ENCODE measurements at regions not wholly inside any gene's neighbourhood (a gene's known extent, or its start where the extent isn't known, plus 50 kb on each side); places are given as distances from the start of the nearest gene placed in this dataset.
"Not testable (repeated sequence)": the region's sequence is repeated elsewhere in the genome, so short reads cannot be mapped to it uniquely, and the experiment has no call there.

DNA sequence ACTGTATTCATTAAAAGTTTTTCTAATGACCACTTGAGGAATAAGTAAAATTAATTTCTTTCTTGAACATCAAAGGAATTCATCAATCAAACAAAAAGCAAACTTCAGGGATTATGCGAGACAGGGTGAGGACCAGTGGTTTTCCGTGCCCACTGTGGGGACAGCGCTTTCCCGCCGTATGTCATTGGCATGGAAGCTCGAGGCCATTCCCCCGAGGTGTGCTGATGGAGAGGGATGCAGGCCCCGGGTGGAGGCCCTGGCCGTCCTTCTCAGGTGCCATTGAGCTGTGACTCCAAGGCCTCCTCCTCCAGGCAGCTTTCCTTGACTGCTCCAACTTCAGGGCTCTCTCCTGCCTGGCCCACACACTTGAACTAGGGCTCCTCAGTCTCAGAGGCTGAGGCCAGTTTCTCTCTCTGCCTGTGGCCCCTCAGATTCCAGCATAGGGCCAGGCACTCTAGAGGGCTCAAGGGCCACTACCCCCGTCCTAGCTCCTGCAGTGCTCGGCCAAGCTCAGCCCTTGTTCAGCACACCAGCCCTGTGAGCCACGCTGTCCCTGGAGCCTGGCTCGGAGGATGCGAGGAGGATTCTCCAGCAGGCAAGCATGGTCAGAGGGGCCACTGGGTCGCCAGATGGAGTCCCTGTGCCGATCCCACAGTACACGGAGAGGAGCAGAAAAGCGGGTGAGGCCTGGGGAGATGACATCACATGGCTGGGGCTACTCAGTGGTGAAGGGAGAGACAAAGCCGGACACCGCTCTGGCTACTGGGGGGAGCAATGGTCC, 248.0 kb upstream of the SGCG start:
- not testable (repeated sequence) for DNase-seq

DNA sequence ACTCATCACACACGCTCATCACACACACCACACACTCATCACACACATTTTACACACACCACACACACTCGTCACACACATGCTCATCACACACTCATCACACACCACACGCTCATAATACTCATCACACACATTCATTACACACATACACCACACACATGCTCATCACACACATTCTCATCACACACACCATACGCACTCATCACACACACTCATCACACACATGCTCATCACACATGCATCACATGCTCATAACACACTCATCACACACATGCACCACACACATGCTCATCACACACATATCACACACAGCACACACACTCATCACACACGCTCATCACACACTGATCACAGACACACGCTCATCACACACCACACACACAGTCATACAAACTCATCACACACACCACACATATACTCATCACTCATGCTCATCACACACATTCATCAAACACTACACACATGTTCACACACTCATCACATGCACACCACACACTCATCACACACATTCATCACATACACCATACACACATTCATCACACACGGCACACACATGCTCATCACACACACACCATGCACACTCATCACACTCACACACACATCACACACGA, 247.1 kb upstream of the SGCG start:
- no peak for DNase-seq

DNA sequence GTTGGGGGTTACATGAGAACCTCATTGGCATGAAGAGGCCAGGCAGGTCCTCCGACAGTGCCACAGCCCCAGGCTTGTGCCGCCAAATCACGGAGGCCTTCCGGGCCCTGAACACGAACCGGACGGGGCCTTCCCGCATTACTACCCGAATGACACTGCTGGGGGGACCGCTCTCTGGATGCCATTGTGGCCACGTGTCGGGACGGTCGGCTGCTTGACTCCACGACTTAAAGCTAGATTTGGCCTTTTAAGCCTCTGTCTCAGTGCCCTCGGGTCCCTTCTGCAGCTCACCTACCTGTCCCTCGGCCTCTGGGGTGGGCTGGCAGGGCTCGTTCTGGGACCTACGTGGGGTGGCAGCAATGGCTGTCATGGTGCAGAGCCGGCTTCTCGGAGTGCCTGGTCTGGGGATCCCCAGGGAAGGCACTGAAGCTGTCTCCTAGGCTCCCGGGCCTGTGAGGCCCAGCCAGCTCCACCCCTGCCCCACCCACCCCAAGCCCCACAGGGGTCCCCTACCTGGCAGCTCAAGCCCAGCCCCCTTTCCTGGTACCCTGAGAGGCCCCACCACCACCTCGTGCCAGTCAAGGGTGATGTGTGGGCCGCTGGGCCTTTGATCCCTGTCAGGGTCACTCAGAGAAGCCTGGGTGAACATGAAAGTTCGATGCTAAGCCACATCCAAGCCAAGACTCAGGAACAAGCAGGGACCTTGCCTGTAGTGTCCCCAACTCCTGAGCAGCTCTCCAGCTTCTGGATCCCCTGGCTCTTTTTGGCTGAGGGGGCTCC, 245.8 kb upstream of the SGCG start:
- DNase-seq: no peak

DNA sequence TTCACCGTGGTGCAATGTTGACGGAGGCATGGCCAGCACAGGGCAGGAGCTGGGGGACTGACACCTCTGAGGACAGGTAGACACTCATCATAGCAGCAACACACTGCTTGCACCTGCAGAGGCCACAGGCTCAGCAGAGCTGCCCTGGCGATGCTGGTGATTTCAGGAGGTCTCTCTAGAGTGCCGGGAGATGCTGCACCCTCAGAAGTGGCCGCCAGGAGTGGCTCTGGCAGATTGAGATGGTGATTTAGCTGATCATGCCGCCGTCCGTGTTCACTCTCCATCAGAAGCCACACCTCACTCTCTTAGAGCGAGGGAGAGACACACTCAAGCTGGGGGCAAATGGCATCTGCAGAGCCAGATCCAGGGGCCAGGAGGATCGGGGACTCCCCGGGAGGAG, 244.6 kb upstream of the SGCG start:
- no peak for DNase-seq

DNA sequence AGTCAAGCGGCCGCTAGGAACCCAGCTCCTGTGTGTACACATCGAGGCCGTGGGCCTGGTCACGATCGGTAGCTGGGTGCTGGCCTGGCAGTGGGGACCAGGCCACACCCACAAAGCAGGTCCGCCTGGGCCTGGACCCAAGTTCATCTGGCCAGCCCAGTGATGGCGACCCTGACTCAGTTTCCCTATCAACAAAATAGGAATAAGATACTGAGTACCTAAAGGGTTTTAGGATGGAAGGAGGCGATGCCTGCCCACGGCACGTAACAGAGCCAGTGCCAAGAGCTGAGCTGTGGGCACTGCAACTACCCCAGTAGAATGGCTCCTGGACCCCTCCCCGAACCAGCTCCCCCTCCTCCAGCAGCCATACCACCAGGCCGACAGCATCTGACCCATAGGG, 243.5 kb upstream of the SGCG start:
- no peak for DNase-seq

DNA sequence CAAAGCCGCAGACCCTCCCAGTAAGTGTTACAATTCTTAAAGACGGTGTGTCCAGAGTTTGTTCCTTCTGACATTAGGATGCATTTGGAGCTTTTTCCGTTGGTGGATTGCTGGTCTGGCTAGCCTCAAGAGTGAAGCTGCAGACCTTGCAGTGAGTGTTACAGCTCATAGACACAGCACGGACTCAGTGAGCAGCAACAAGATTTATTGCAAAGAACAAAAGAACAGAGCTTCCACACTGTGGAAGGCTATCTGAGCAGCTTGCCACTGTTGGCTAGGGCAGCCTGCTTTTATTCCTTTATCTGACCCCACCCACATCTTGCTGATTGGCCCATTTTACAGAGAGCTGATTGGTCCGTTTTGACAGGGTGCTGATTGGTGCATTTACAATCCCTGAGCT, 242.8 kb upstream of the SGCG start:
- DNase-seq: no peak

DNA sequence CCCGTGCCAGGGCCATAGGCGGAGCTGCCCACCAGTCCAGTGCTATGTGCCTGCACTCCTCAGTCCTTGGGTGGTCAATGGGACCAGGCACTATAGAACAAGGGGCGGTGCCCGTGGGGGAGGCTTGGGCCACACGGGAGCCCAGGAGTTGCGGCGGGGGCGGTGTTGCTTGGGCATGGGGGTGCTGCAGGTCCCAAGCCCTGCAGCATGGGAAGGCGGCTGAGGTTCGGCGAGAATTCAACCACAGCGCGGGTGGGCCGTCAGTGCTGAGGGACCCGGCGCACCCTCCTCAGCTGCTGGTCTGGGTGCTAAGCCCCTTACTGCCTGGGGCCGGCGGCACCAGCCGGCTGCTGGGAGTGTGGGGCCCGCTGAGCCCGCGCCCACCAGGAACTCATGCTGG, 242.2 kb upstream of the SGCG start:
- DNase-seq: no peak

DNA sequence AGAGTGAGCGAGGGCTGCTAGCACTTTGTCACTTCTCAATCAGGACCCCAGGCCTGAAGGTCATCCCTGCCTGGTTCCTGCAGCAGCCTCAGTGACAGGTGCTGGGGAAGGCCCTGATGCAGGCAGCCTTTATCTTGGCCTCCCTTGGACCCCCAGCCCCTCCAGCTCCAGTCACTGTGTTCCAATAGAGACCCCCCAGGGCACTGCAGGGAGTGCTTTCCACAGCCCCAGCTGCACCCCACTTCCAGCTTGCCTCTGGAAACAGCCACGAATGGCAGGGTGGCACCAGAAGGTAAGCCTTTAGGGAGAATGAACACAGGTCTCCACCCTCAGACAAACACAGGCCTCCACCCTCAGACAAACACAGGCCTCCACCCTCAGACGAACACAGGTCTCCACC, 241.6 kb upstream of the SGCG start:
- no peak for DNase-seq

DNA sequence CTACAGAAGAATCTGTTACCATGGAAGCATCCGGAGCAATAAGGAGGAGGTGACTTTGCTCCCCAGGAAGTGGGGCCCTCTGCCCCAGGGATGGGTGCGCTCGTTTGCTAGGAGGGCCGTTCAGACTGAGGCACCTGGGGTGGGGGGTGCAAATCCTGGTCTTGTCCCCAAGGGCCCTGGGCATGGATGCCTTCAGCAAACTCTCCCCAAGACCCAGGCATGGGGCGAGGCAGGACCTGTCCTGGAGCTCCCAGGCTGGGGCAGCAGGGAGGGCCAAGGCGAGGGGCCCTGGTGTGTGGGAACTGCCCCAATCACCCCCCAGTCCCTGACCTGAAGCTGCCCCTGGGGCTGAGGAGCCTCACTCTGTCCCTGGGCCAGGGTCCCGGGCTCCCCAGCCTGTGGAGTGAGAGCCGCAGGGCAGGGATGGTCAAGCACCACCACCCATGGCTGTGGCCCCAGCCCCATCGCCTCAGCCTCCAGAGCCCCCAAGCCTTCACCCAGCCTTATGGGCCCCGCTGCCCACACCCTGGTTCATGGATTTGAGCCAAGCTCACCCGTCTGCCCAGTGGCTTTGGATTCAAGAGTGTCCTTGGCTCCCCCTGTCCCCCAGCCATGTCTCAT, 240.6 kb upstream of the SGCG start:
- no peak for DNase-seq

DNA sequence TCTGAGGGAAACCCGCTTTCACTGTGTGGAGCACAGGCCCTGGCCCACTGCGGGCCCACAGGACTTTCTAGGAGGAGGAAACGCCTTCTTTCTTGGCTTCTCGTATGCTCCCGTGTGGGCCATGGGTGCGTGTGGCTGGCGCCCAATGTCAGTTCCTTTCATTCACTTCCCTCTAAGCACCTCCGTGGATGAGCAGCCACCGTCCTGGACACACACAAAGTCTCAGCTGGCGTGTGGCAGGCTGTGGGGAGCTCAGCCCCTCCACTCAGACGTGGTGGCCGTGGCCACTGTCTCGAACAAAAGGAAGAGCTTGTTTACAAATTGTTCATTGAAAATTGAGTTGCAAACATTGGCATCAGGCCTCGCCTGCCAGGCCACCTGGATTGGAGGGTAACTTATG, 240.0 kb upstream of the SGCG start:
- DNase-seq: no peak

DNA sequence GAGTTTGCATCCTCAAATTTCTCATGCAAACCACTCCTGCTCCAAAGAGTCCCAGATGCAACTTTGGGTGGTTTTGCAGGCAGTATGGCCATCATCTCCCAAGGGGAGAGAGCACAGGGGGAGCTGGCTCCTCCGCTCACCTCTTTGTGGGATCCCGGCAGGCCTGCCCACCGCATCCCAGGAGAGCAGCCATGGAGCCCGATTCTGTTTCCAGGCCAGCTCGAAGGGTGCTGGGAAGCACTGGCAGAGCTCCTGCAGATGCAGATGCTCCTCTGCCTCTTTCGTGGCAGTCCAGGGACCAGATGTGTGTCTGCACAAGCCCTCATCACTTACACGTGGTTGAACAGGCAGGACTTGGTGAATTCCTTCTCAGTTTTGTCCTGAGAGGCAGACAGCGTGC, 239.3 kb upstream of the SGCG start:
- not testable (repeated sequence) for DNase-seq

DNA sequence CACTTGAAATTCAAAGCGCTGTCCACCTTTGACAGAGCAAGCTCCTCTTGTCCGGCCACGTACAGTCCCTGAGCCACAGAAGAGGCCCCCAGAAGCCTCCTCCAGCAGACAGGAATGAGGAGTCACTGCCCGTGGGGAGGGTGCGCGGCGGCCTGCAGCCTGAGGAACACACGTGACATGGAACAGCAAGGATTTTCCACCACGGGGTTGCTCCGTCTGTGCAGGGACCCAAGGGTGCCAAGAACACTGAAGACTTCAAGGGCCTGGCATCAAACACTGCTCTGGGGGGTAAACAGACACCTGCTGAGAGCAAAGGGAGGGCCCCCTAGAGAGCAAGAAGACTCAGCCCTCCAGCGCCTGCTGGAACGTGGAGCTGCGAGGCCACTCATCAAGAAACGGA, 237.9 kb upstream of the SGCG start:
- not testable (repeated sequence) for DNase-seq

DNA sequence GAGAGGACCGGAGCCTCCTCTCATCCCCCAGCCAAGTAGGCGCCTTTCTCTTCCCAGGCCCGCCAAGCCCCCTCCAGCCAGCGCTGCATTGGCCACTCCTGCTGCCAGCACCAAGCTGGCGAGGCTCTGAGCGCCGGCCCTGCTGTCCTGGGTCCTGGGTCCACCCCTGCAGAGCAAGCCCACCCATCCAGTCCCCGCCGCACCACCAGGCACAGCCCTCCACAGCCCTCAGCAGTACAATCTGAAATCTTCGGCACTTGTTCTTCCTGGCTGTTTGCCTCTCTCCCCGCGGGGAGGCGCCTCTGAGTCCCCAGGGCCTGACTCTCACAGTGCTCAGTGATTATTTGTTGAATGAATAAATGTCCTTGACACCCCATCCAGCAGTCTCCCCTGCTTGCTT, 236.4 kb upstream of the SGCG start:
- DNase-seq: no peak

DNA sequence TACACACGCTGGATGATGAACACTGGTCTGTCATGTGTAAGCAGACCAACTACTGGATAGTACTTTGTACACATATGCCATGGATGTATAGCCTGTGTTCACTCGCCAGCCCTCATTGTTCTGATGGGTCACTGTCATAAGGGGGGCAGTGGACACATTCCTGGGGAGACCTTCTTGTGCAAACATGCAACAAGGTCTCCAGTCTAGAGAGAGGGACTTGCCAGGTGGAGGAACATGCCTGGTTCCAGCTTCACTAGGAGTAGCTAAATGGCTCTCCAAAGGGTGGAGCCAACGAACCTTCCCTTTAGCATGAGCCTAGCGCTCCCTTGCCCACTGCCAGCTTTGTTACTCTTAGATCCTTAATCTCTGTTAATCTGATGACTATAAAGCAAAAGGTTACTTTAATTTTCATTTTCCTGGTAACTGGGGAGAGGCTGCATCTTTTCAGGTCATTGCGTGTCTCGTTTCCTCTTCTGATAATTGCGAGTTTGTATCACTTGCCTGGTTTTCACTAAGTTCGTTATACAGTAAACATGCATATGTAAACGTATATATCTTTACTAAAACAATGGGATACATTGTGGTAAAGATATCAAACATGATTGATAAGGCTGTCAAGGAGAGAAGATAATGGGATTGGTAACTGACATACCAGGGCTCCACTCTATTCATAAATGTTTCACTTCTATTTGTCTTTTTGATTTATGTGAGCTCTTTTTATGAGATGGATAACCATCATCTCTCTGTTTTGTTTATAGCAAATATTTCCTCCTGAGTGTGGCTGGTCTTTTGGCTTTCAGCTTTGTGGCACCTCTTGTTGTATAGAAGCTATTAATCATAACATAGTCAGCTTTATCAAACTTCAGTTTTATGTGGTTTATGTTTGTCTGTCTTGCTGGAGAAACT, 235.2 kb upstream of the SGCG start:
- no peak for DNase-seq

DNA sequence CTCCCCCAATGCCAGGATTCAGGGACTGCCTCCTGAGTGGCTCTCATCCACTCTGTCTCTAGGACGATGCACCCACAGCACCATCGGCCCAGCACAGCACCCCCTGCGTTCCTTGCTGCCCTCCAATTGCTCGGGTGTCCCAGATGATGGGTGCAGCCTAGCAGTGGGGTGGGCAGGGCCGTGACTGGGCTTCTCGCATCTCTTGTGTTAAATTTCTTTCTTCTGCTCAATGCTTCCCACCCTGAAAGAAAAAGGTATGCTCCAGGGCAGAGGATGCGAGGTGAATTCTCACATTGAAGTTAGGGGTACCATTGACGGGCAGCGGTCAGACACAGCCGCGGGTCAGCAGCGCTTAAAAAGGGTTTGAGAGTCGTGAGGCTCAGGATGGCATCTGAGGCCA, 232.4 kb upstream of the SGCG start:
- DNase-seq: no peak

DNA sequence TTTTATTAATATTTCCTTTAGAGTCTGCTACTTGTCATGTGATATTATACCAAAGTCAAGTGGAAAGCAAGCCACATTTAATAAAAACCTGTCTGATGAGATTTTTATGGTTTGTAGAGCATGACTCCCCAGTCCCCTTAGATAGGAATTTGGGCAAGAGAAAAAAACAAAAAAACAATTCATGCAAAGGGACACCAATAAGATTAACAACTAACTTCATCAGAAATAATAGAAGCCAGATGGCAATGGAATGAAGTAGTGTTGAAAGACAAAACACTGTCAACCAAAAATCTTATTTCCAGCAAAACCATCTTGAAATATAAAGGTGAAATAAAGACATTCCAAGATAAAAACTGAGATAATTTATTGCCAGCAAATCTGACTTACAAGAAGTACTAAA, 228.8 kb upstream of the SGCG start:
- DNase-seq: not testable (repeated sequence)

DNA sequence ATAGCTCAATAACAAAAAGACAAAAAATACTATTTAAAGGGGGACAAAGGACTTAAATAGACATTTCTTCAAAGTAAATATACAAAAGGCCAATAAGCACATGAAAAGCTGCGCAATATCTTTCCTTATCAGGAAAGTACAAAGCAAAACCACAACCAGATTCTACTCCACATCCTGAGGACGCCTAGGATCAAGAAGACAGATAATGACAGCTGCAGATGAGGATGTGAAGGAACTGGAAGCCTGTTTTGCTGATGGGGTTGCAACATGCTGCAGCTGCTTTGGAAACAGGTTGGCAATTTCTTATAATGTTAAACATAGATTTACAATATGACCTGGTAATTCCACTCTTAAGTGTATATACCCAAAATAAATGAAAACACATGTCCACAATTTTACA, 225.6 kb upstream of the SGCG start:
- not testable (repeated sequence) for DNase-seq

DNA sequence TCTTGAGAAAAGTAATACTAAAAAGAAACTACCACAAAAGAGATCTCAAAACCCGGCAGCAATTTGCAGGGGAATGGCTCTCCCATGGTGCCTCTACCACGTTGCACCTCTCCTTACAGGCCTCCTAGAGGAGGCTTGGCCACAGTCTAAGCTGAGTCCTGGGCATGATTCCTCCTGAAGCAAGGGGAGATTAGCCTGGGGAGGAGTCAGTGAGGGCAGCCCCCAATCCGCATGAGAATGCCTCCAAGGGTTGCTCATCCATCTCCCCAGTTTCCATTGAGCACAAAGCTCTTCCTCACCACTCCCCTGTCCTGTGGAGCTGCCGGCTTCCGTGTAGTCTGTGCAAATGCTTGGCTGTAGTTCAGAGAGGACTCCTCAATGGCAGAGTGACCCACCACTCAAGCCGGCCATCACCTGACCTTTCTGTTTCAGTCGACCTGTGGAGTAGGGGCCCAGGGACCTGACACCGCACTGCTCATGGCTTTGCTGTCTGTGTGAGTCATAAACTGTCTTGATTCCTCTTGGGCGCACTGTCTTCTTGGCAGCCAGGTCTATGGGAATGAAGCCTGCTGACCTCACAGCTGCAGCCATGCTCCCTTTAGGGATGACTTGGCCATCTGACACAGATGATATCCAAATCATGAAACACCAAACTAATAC, 224.2 kb upstream of the SGCG start:
- DNase-seq: not testable (repeated sequence)

DNA sequence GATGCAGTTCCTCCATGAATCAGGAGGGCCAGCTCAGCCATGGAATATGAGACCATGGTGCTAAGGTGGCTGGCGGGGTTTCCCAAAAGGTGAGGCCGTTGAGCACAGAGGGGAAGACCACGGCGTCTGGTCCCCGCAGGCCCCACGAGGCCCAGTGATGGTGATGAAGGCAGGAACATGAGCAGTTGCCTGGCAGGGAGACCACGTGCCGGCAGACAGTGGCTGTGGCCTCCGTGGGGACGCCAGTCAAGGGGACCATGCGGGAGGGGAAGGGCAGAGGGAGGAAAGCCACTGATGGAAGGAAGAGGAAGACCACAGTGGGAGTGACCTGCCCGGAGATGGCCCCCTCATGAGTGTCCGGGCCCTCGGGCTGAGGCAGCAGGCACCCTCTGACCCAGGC, 220.9 kb upstream of the SGCG start:
- not testable (repeated sequence) for DNase-seq

DNA sequence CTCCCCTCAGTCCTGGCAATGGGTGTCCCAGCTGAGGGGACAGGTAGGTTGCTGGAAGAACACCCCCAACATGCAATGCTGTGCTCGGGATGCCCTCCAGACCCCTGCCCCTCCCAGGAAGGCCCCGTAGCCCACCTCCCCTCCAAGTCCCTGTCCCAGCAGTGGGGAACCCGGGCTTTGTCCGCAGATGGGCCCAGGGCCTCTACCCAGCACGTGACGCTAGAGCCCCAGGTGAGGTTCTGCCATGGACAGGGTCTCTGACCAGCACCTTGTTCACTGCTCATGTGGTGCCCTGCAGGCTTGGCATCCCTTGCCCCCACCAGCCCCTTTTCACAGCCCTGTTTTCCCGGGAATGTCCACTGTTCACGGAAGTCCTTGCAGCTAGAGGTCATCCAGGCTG, 220.0 kb upstream of the SGCG start:
- DNase-seq: no peak

DNA sequence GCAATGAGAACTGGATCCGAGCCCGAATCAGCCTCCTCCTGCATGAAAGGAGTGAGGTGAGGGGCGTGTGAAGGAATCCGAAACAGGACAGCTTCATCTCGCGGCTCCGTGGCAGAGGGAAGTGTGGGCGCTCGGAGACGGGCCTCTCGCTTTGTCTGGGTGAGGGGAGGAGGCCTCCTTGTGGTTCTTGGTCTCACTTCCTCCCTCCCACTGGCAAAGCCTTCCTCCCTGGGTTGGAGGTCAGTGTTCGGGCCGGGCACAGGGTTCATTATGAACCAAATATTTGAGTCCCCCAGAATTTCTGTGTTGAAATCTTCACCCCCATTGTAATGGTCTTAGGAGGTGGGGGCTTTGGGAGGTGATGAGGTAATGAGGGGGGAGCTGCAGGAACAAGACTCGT, 219.4 kb upstream of the SGCG start:
- DNase-seq: not testable (repeated sequence)
